ENCODE measurements at regions not wholly inside any gene's neighbourhood (a gene's known extent, or its start where the extent isn't known, plus 50 kb on each side); places are given as distances from the start of the nearest gene placed in this dataset.
"Not testable (repeated sequence)": the region's sequence is repeated elsewhere in the genome, so short reads cannot be mapped to it uniquely, and the experiment has no call there.

DNA sequence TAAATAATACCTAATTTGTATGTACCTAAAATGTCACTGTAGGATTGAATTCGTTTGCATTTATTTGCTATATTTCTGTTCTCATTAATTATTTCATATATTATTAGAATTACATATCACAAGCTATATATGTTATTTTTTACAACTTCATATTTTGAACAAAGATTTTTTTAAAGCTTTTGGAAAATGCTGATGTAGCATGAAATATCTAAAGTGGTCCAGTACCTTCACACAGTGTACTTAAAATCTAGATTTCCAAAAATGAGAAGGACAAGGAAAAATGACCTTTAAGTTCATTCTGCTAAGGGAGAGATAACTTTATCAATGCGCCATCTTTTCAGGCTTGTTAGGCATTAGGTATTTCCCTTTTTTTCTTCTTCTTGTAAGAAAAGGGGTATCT is 71.8 kb downstream of the LARP7 start:
- TF ChIP-seq, protein P1, sequence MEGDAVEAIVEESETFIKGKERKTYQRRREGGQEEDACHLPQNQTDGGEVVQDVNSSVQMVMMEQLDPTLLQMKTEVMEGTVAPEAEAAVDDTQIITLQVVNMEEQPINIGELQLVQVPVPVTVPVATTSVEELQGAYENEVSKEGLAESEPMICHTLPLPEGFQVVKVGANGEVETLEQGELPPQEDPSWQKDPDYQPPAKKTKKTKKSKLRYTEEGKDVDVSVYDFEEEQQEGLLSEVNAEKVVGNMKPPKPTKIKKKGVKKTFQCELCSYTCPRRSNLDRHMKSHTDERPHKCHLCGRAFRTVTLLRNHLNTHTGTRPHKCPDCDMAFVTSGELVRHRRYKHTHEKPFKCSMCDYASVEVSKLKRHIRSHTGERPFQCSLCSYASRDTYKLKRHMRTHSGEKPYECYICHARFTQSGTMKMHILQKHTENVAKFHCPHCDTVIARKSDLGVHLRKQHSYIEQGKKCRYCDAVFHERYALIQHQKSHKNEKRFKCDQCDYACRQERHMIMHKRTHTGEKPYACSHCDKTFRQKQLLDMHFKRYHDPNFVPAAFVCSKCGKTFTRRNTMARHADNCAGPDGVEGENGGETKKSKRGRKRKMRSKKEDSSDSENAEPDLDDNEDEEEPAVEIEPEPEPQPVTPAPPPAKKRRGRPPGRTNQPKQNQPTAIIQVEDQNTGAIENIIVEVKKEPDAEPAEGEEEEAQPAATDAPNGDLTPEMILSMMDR (IDR thresholded peaks at IDR 0.05; ENCODE audit: low read depth, low read length) = no peak
- no peak for DNase-seq (ENCODE audit: extremely low read depth, low read depth)

DNA sequence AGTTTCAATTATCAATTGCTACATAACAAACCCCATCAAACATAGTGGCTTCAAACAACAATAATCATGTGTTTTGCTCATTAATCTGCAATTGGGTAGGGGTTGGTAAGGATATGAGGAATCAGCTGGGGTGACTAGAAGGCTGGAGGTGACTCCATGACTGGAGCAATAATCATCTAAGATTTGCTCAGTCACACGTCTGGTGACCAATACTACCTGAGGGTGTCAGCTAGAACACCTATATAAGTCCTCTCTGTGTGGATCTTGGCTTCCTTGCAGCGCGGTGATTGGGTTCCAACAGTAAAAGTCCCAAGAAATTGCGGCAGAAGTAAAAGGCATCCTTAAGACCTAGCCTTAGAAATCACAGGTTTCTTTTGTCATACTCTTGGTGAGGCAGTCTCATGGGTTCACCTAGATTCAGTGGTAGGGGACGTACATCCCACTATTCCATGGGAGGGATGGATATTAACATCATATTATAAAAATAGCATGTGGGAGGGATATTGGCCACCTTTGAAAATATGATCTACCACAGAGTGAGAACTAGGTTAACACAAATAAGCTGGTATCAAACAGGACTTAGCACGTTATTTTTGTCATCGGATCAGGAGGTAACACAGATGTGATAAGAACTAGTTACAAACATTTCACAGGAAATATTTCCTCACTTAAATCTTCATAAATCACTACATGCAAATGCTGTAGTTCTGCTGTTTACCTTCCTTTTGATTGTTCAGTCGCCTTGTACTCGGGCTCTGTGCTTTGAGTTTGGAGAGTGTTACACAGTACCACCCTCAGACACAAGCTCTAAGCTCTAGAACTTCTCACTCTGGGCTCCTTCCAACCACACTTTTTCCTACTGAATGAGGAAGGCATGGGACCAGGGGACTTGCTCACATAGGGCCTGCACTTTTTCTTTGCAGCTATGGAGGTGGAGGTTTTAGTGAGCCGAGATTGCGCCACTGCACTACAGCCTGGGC is 78.3 kb downstream of the LARP7 start:
- no peak for DNase-seq (ENCODE audit: extremely low read depth, low read depth)
- TF ChIP-seq, protein P1 (IDR thresholded peaks at IDR 0.05; ENCODE audit: low read depth, low read length) = no peak

DNA sequence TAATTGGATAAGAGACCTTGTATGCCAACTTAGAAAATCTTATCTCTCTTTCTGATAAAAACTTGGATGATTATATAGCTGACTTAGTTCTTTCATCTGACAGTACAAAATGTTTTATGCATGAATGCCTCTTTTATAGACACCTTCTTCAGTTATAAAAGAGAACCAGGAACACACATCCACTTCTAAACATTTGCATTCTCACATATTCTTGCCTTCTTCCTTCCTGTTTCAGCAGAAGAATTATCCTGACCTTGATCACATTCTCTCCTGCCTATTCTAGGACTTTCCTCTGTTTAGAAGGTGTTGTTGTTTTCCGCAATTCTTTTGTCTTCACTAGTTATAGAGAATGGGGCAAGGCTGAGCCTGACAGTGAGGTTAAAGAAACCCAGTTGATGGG is 80.9 kb downstream of the LARP7 start:
- TF ChIP-seq, protein P1 (IDR thresholded peaks at IDR 0.05; ENCODE audit: low read depth, low read length) = no peak
- DNase-seq (ENCODE audit: extremely low read depth, low read depth) = no peak

DNA sequence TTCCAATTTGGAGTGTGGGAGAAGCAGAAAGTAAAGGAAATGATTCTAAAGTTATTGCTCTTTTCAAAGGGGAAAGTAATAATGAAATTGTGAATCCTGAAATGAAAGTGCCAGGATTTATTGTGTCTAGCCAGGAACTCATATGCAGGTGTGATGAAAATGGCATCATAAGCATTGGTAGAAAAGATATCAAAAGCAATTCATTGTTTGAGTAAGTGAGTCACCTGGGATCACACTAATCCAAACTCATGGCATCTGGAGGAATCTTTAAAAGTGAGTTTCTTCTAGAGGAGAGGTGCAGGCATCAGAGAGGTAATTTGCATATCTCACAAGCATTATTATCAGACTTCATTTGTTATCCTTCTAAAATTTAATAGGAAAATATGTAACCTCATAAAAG is 84.7 kb downstream of the LARP7 start:
- no peak for DNase-seq (ENCODE audit: extremely low read depth, low read depth)

DNA sequence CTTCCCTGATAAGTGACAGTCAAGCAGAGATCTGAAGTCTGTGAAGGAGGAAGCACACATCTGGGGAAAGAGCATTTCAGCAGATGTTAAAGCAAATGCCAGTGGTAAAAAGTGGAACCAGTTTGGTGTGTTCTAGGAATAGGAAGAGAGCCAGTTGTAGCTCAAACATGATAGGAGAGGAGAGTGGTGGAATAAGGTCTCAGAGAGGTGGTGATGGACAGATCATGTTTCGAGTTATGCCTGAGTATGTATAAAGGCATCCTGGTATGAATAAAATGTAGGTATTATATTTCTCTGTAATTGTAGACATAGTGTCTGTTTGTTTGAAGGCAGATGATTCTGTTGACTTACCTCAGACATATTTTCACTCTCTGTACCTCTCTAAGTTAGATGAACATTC is 89.1 kb downstream of the LARP7 start:
- TF ChIP-seq, protein P1 (IDR thresholded peaks at IDR 0.05; ENCODE audit: low read depth, low read length) = no peak
- no peak for DNase-seq (ENCODE audit: extremely low read depth, low read depth)

More for the DNA sequence above, 84.7 kb downstream of the LARP7 start:
- TF ChIP-seq, protein P1 (IDR thresholded peaks at IDR 0.05; ENCODE audit: low read depth, low read length) = no peak

DNA sequence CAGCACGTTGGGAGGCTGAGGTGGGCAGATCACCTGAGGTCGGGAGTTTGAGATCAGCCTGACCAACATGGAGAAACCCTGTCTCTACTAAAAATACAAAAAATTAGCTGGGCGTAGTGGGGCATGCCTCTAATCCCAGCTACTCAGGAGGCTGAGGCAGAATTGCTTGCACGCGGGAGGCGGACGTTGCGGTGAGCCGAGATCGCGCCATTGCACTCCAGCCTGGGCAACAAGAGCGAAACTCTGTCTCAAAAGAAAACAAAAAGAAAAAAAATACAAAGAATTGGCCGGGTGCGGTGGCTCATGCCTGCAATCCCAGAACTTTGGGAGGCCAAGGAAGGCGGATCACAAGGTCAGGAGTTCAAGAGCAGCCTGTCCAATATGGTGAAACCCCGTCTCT is 90.8 kb downstream of the LARP7 start:
- not testable (repeated sequence) for DNase-seq (ENCODE audit: extremely low read depth, low read depth)

DNA sequence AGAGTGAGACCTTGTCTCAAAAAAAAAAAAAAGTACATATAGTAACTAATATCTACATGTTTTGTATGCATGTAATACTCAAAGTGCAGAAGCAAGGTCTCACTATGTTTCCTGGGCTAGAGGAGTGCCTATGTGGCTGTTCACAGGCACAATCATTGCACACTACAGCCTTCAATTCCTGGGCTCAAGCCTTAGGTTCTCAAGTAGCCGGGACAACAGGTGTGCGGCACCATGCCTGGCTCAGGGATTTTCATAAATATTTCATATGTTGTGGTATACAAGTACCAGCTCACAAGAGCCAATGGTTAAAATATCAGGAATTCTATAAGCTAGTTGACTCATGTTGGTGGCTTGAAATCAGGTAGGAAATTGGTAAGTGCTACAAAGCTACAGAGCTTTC is 94.8 kb downstream of the LARP7 start:
- TF ChIP-seq, protein P1 (IDR thresholded peaks at IDR 0.05; ENCODE audit: low read depth, low read length) = no peak
- DNase-seq (ENCODE audit: extremely low read depth, low read depth) = no peak
